HEK293 (cell line): ENCODE measurements at regions not wholly inside any gene's neighbourhood (a gene's known extent, or its start where the extent isn't known, plus 50 kb on each side); places are given as distances from the start of the nearest gene placed in this dataset.

Source experiments
- CTCF ChIA-PET: fragments of 350-600 bp; formaldehyde crosslinking; extraction: SDS; loops from one replicate; lab custom pipeline; 2021; ENCODE audit warnings: antibody characterized with exemption; lab: Yijun Ruan, JAX
- POLR2A ChIA-PET: fragments of 300-600 bp; formaldehyde crosslinking; extraction: SDS; loops from one replicate; lab custom pipeline; 2020; ENCODE audit warnings: antibody characterized with exemption, inconsistent platforms; lab: Yijun Ruan, JAX
- H3K27ac ChIP-seq: fragments of 200-500 bp; sonication (Bioruptor generic); 2 replicates; pipeline ENCODE4 v1.5.1; 2014; ENCODE audit warnings: low read depth, low read length, control low read depth, inconsistent platforms; ENCODE audit errors: extremely low read depth
- H3K36me3 ChIP-seq, 2 experiments: fragments of 200-500 bp in 1 of 2; sonication (Bioruptor generic) in 1 of 2; 1 replicate in 1 of 2; 2 replicates in 1 of 2; pipeline ENCODE4 v1.5.1; 2014 to 2017; ENCODE audit warnings: inconsistent platforms in 2 of 2, low read length in 2 of 2; ENCODE audit not compliant: control insufficient read depth in 2 of 2, insufficient read depth in 1 of 2
- H3K4me1 ChIP-seq: fragments of 200-500 bp; sonication (Bioruptor generic); 2 replicates; pipeline ENCODE4 v1.5.1; 2014; ENCODE audit warnings: mild to moderate bottlenecking, low read length, inconsistent platforms; ENCODE audit not compliant: control insufficient read depth, insufficient read depth
- H3K4me3 ChIP-seq: 2 replicates; pipeline ENCODE4 v1.5.1; 2011; ENCODE audit warnings: low read depth, mild to moderate bottlenecking, control low read depth, low read length, moderate library complexity
- H3K9me3 ChIP-seq: fragments of 200-500 bp; sonication (Bioruptor generic); 2 replicates; pipeline ENCODE4 v1.5.1; 2014; ENCODE audit warnings: low read depth, low read length, inconsistent platforms; ENCODE audit not compliant: control insufficient read depth, insufficient read depth
- ZFHX2 ChIP-seq: fragments of 450-650 bp; formaldehyde crosslinking; conservative IDR thresholded peaks from 2 replicates; pipeline ENCODE4 v1.5.1; 2016; ENCODE audit warnings: missing biosample characterization, missing genetic modification characterization
- ZNF114 ChIP-seq: fragments of 450-650 bp; formaldehyde crosslinking; IDR thresholded peaks from 2 replicates; pipeline ENCODE4 v1.5.0; 2017; ENCODE audit warnings: missing biosample characterization, missing genetic modification characterization
- ZNF335 ChIP-seq: fragments of 450-650 bp; formaldehyde crosslinking; conservative IDR thresholded peaks from 2 replicates; pipeline ENCODE4 v1.5.1; 2016; ENCODE audit warnings: missing biosample characterization, missing genetic modification characterization
- ZNF404 ChIP-seq: fragments of 450-650 bp; formaldehyde crosslinking; IDR thresholded peaks from 2 replicates; pipeline ENCODE4 v1.5.1; 2017; ENCODE audit warnings: missing biosample characterization, missing genetic modification characterization
- ZNF549 ChIP-seq: fragments of 450-650 bp; IDR thresholded peaks from 2 replicates; pipeline ENCODE4 v1.5.1; 2018; ENCODE audit warnings: missing biosample characterization, missing genetic modification characterization, mild to moderate bottlenecking, inconsistent platforms, moderate library complexity
- ZNF596 ChIP-seq: fragments of 450-650 bp; IDR thresholded peaks from 2 replicates; pipeline ENCODE4 v1.5.0; 2018; ENCODE audit warnings: missing biosample characterization, mild to moderate bottlenecking, missing genetic modification characterization, moderate library complexity
- TF ChIP-seq, protein P1 (sequence below): fragments of 450-650 bp; formaldehyde crosslinking; IDR thresholded peaks from 2 replicates; pipeline ENCODE4 v1.5.1; 2016; ENCODE audit warnings: missing biosample characterization, missing genetic modification characterization
- TF ChIP-seq, protein P2 (sequence below): fragments of 450-650 bp; formaldehyde crosslinking; IDR thresholded peaks from 2 replicates; pipeline ENCODE4 v1.5.1; 2016; ENCODE audit warnings: missing biosample characterization, missing genetic modification characterization
- TF ChIP-seq, protein P3 (sequence below): fragments of 450-650 bp; formaldehyde crosslinking; IDR thresholded peaks from 2 replicates; pipeline ENCODE4 v1.5.1; 2016; ENCODE audit warnings: missing biosample characterization, missing genetic modification characterization, borderline replicate concordance
- TF ChIP-seq, protein P4 (sequence below): fragments of 450-650 bp; formaldehyde crosslinking; IDR thresholded peaks from 2 replicates; pipeline ENCODE4 v1.5.1; 2016; ENCODE audit warnings: missing biosample characterization, missing genetic modification characterization, low read depth
- TF ChIP-seq, protein P5 (sequence below): fragments of 450-650 bp; formaldehyde crosslinking; IDR thresholded peaks from 2 replicates; pipeline ENCODE4 v1.5.1; 2017; ENCODE audit warnings: missing biosample characterization, mild to moderate bottlenecking, missing genetic modification characterization, moderate library complexity
- TF ChIP-seq, protein P6 (sequence below): fragments of 450-650 bp; formaldehyde crosslinking; IDR thresholded peaks from 2 replicates; pipeline ENCODE4 v1.5.1; 2016; ENCODE audit warnings: missing biosample characterization, missing genetic modification characterization

DNA sequence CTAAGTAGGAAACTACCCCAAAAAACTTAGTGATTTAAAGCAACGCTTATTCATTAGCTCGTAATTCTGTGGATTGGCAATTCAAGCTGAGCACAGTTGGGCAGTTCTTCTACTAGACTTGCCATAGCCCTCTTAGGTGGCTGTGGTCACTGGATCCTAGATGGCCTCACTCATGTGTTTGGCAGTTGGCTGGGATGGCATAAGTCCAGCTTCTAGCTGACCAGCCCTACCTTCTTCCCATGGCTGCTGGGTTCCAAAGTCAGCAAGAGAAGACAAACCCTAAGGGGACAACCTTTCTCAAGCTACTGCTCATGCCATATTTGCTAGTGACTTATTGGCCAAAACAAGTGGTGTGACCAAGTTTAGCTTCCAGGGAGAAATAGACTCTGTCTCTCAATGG is 95.3 kb downstream of the COPS8 start:
- Histone ChIP-seq H3K4me1 (no peaks in the 10 kb centered on the region), H3K9me3 (no peaks in the 10 kb centered on the region), H3K36me3 (no peaks in the 10 kb centered on the region), H3K4me3 (no peak overlapping the region), H3K27ac (no peak overlapping the region)
- ChIA-PET POLR2A (interaction anchor here (0.6 kb wide), 1 partner anchor 79 kb away, joined by 3 read pairs; no protein-coding TSS in a partner anchor), CTCF (no interaction called here)
- TF ChIP-seq ZNF335 (tag by site-specific recombination) (no peak), ZNF114 (tag by site-specific recombination) (no peak), ZFHX2 (tag by site-specific recombination) (no peak), ZNF404 (tag by site-specific recombination) (no peak), ZNF549 (tag by site-specific recombination) (no peak), ZNF596 (tag by site-specific recombination) (no peak)
- TF ChIP-seq, protein P1, sequence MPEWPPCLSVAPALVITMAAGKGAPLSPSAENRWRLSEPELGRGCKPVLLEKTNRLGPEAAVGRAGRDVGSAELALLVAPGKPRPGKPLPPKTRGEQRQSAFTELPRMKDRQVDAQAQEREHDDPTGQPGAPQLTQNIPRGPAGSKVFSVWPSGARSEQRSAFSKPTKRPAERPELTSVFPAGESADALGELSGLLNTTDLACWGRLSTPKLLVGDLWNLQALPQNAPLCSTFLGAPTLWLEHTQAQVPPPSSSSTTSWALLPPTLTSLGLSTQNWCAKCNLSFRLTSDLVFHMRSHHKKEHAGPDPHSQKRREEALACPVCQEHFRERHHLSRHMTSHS (tag by site-specific recombination): no peak
- TF ChIP-seq, protein P2, sequence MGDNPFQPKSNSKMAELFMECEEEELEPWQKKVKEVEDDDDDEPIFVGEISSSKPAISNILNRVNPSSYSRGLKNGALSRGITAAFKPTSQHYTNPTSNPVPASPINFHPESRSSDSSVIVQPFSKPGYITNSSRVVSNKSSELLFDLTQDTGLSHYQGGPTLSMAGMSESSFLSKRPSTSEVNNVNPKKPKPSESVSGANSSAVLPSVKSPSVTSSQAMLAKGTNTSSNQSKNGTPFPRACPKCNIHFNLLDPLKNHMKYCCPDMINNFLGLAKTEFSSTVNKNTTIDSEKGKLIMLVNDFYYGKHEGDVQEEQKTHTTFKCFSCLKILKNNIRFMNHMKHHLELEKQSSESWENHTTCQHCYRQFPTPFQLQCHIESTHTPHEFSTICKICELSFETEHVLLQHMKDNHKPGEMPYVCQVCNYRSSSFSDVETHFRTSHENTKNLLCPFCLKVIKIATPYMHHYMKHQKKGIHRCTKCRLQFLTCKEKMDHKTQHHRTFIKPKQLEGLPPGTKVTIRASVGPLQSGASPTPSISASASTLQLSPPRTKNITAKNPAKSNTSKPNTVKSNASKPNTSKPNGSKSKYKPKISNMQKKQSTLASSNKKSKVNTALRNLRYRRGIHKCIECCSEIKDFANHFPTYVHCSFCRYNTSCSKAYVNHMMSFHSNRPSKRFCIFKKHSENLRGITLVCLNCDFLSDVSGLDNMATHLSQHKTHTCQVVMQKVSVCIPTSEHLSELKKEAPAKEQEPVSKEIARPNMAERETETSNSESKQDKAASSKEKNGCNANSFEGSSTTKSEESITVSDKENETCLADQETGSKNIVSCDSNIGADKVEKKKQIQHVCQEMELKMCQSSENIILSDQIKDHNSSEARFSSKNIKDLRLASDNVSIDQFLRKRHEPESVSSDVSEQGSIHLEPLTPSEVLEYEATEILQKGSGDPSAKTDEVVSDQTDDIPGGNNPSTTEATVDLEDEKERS (tag by site-specific recombination): no peak
- TF ChIP-seq, protein P3, sequence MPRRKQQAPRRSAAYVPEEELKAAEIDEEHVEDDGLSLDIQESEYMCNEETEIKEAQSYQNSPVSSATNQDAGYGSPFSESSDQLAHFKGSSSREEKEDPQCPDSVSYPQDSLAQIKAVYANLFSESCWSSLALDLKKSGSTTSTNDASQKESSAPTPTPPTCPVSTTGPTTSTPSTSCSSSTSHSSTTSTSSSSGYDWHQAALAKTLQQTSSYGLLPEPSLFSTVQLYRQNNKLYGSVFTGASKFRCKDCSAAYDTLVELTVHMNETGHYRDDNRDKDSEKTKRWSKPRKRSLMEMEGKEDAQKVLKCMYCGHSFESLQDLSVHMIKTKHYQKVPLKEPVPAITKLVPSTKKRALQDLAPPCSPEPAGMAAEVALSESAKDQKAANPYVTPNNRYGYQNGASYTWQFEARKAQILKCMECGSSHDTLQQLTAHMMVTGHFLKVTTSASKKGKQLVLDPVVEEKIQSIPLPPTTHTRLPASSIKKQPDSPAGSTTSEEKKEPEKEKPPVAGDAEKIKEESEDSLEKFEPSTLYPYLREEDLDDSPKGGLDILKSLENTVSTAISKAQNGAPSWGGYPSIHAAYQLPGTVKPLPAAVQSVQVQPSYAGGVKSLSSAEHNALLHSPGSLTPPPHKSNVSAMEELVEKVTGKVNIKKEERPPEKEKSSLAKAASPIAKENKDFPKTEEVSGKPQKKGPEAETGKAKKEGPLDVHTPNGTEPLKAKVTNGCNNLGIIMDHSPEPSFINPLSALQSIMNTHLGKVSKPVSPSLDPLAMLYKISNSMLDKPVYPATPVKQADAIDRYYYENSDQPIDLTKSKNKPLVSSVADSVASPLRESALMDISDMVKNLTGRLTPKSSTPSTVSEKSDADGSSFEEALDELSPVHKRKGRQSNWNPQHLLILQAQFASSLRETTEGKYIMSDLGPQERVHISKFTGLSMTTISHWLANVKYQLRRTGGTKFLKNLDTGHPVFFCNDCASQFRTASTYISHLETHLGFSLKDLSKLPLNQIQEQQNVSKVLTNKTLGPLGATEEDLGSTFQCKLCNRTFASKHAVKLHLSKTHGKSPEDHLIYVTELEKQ (tag by site-specific recombination): no peak
- TF ChIP-seq, protein P4, sequence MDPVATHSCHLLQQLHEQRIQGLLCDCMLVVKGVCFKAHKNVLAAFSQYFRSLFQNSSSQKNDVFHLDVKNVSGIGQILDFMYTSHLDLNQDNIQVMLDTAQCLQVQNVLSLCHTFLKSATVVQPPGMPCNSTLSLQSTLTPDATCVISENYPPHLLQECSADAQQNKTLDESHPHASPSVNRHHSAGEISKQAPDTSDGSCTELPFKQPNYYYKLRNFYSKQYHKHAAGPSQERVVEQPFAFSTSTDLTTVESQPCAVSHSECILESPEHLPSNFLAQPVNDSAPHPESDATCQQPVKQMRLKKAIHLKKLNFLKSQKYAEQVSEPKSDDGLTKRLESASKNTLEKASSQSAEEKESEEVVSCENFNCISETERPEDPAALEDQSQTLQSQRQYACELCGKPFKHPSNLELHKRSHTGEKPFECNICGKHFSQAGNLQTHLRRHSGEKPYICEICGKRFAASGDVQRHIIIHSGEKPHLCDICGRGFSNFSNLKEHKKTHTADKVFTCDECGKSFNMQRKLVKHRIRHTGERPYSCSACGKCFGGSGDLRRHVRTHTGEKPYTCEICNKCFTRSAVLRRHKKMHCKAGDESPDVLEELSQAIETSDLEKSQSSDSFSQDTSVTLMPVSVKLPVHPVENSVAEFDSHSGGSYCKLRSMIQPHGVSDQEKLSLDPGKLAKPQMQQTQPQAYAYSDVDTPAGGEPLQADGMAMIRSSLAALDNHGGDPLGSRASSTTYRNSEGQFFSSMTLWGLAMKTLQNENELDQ (tag by site-specific recombination): no peak
- TF ChIP-seq, protein P5, sequence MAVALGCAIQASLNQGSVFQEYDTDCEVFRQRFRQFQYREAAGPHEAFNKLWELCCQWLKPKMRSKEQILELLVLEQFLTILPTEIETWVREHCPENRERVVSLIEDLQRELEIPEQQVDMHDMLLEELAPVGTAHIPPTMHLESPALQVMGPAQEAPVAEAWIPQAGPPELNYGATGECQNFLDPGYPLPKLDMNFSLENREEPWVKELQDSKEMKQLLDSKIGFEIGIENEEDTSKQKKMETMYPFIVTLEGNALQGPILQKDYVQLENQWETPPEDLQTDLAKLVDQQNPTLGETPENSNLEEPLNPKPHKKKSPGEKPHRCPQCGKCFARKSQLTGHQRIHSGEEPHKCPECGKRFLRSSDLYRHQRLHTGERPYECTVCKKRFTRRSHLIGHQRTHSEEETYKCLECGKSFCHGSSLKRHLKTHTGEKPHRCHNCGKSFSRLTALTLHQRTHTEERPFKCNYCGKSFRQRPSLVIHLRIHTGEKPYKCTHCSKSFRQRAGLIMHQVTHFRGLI: no peak
- TF ChIP-seq, protein P6, sequence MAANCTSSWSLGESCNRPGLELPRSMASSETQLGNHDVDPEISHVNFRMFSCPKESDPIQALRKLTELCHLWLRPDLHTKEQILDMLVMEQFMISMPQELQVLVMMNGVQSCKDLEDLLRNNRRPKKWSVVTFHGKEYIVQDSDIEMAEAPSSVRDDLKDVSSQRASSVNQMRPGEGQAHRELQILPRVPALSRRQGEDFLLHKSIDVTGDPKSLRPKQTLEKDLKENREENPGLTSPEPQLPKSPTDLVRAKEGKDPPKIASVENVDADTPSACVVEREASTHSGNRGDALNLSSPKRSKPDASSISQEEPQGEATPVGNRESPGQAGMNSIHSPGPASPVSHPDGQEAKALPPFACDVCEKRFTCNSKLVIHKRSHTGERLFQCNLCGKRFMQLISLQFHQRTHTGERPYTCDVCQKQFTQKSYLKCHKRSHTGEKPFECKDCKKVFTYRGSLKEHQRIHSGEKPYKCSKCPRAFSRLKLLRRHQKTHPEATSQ (tag by site-specific recombination): no peak
